Left lung (tissue), 4 donors: ENCODE measurements at regions not wholly inside any gene's neighbourhood (a gene's known extent, or its start where the extent isn't known, plus 50 kb on each side); places are given as distances from the start of the nearest gene placed in this dataset.

ENCODE experiments used
- ATAC-seq: fragments of 200-7000 bp; cut with Tn5 transposase; one replicate; pipeline ENCODE4 v1.9.1; 2020; ENCODE audit warnings: moderate library complexity
- DNase-seq, 4 donors: peaks; one replicate each; pipeline ENCODE4 v3.0.0-alpha.2; 2013 to 2020
- H3K27ac ChIP-seq, 2 donors: fragments of 200-600 bp; sonication (generic) in 1 of 2; one replicate each; pipeline versions ENCODE4 v1.5.0 to v1.8.0; 2020 to 2021
- H3K27me3 ChIP-seq, 2 donors: fragments of 200-600 bp; sonication (generic) in 1 of 2; one replicate each; pipeline versions ENCODE4 v1.5.0 to v1.8.0; 2020 to 2021
- H3K36me3 ChIP-seq, 2 donors: fragments of 200-600 bp; sonication (generic) in 1 of 2; one replicate each; pipeline versions ENCODE4 v1.5.0 to v1.8.0; 2020 to 2021
- H3K4me1 ChIP-seq, 2 donors: fragments of 200-600 bp; one replicate each; pipeline ENCODE4 v1.8.0; 2021
- H3K4me3 ChIP-seq, 2 donors: fragments of 200-600 bp; sonication (generic) in 1 of 2; one replicate each; pipeline versions ENCODE4 v1.5.0 to v1.8.0; 2020 to 2021; ENCODE audit warnings: mild to moderate bottlenecking in 1 of 2
- H3K9me3 ChIP-seq, 2 donors: fragments of 200-600 bp; sonication (generic) in 1 of 2; one replicate each; pipeline versions ENCODE4 v1.5.0 to v1.8.0; 2020 to 2021
- intact Hi-C, 2 donors: fragments of 100-400 bp; cut with DNase I; formaldehyde crosslinking; loops; one replicate each; pipeline versions ENCODE4 v1.11.2 to v1.14.2; 2022
- TF ChIP-seq, protein P1 (sequence below), 2 donors: fragments of 200-600 bp; sonication (generic) in 1 of 2; IDR thresholded peaks; one replicate each; pipeline versions ENCODE4 v1.5.0 to v1.8.0; 2021; ENCODE audit warnings: antibody characterized with exemption in 2 of 2
- donor health status: DM: no; HTN: yes; CAD: no.
- donor health status: DM: no; HTN: no; CAD: no.

DNA sequence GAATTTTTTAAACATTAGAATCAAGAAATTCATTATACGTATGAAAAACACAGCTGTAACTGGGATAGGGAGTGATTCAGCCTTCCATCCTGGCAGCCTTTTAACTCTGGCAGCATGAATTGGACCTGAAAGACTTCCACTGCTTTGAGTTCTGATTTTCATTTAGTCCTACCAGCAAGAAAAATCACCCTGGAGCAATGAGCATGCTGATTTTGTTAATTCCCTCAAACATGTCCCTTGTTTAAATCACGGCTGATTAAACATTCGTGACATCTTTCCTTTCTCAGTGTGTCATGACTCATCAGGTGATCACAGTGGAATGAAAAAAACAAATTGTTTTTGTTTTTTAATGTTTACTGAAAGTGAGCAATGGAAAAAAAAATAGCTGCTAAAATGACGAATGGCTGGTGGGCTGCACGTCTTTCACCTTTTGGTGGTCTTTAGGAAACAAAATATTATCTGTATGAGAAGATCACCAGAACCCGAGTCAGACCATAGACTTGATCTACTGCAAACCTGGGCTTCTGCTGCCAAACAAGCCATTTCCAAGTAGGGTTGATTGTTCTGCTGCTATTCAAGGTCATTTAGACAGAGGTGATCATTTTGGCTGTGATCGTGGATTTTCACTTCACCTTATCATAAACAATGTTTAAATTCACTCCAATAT, 67.0 kb upstream of the CAND1 start:
- Histone ChIP-seq H3K36me3 (no peaks in the 10 kb centered on the region), H3K9me3 (no peaks in the 10 kb centered on the region), H3K27ac (no peak overlapping the region), H3K4me1 (no peaks in the 10 kb centered on the region), H3K4me3 (no peak overlapping the region), H3K27me3 (no peaks in the 10 kb centered on the region)
- ATAC-seq (no peak), DNase-seq (no peak)
- TF ChIP-seq, protein P1, sequence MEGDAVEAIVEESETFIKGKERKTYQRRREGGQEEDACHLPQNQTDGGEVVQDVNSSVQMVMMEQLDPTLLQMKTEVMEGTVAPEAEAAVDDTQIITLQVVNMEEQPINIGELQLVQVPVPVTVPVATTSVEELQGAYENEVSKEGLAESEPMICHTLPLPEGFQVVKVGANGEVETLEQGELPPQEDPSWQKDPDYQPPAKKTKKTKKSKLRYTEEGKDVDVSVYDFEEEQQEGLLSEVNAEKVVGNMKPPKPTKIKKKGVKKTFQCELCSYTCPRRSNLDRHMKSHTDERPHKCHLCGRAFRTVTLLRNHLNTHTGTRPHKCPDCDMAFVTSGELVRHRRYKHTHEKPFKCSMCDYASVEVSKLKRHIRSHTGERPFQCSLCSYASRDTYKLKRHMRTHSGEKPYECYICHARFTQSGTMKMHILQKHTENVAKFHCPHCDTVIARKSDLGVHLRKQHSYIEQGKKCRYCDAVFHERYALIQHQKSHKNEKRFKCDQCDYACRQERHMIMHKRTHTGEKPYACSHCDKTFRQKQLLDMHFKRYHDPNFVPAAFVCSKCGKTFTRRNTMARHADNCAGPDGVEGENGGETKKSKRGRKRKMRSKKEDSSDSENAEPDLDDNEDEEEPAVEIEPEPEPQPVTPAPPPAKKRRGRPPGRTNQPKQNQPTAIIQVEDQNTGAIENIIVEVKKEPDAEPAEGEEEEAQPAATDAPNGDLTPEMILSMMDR (IDR thresholded peaks at IDR 0.05) = no peak
- intact Hi-C loops = no loop called here

DNA sequence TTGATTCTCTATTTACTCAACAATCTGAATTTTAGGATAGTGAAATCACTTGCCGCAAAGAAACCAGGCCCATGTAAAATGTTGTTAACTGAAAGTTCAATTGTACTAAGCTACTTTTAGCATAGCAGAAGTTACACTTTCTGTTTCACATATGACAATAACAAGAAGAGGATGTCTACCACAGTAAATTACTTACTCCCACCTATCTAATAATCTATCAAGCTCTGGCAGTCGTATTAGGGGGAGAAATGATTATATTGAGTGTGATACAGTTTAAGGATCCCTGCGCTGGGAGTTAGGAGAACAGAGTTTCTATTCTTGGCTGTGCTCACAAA, 66.5 kb upstream of the CAND1 start:
- TF ChIP-seq, protein P1 (IDR thresholded peaks at IDR 0.05) = no peak
- H3K4me3 ChIP-seq = no peak overlapping the region
- H3K27me3 ChIP-seq = no peaks in the 10 kb centered on the region
- ATAC-seq (no peak), DNase-seq (no peak)
- no peak overlapping the region for H3K27ac ChIP-seq
- no peaks in the 10 kb centered on the region for H3K36me3 ChIP-seq
- H3K9me3 ChIP-seq = no peaks in the 10 kb centered on the region
- intact Hi-C loops = no loop called here
- no peaks in the 10 kb centered on the region for H3K4me1 ChIP-seq

DNA sequence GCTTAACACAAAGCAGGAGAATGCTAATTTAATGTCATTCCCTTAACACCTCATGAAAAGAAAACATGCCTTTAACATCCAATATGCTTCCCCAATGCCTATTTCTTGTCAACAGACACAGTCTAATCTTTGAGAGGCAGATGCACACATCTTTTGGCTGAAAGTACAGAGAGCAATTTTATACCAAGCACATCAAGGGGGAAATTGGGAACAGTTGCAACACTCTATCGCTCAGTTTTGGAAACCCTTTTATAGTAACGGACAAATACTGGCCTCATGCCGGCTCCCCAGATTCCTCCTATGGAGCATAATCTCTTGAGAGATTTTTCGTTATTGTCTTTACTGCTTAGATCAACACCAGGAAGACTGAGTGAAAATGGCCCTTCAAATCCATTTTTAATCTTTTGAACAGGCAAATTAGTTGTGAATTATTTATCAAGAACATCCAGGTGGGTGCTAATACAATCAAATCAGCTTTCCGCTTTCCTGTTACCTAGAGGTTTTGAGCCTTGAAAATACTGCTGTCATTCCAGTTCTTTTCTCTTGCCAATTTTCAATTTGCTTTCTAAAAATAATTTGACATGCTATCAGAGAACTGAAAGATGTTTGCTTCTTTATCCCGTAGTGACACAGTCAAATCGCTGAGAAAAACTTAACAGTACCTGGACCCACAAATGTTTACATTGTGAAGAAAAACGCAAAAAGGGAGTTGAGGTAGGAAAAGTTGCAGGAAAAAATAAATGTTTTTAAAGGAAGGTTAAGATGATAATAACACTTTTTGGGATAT, 60.7 kb upstream of the CAND1 start:
- TF ChIP-seq, protein P1 (IDR thresholded peaks at IDR 0.05) = no peak
- no peaks in the 10 kb centered on the region for H3K27me3 ChIP-seq
- no peaks in the 10 kb centered on the region for H3K9me3 ChIP-seq
- DNase-seq (no peak), ATAC-seq (no peak)
- intact Hi-C loops = no loop called here
- no peaks in the 10 kb centered on the region for H3K36me3 ChIP-seq
- H3K4me1 ChIP-seq = no peaks in the 10 kb centered on the region
- H3K4me3 ChIP-seq = no peak overlapping the region
- H3K27ac ChIP-seq = no peak overlapping the region

DNA sequence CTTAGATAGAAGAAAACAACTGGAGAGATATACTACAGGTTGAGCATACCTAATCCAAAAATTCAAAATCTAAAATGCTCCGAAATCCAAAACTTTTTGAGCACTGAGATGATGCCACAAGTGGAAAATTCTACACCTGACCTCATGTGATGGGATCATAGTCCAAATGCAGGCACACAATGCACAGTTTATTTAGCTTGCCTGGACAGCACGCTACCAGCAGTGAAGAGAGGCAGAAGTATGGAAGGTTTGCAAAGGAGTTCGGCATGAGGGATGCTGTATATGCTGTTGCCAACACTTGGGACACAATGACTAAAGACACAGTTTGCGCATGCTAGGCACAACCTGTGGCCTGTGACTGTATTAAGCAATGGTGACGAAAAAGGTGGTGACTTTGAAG, 58.1 kb upstream of the CAND1 start:
- H3K9me3 ChIP-seq = no peaks in the 10 kb centered on the region
- no peak overlapping the region for H3K4me3 ChIP-seq
- ATAC-seq (no peak), DNase-seq (no peak)
- intact Hi-C loops = no loop called here
- no peaks in the 10 kb centered on the region for H3K27me3 ChIP-seq
- TF ChIP-seq, protein P1 (IDR thresholded peaks at IDR 0.05) = no peak
- no peak overlapping the region for H3K27ac ChIP-seq
- no peaks in the 10 kb centered on the region for H3K4me1 ChIP-seq
- no peaks in the 10 kb centered on the region for H3K36me3 ChIP-seq

DNA sequence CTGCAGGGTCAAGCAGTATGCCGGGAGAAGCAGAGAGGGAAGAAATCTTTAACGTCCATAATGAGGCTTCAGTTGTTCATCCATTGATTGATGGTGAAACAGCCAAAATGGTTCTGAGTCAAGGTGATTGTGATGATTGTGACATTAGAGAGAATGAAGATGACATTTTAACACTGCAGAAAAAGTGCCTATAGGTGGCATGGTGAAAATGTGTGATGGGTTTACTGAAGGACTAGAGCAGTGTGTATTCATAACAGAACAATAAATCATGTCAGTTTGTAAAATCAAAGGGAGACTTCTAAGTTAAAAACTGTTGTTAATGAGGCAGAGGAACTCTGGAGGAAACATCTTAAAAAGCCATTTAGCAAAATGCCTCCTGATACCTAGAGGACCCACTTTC, 57.7 kb upstream of the CAND1 start:
- no peaks in the 10 kb centered on the region for H3K9me3 ChIP-seq

More for the DNA sequence above, 57.7 kb upstream of the CAND1 start:
- no peak overlapping the region for H3K27ac ChIP-seq
- intact Hi-C loops = no loop called here
- TF ChIP-seq, protein P1 (IDR thresholded peaks at IDR 0.05) = no peak
- H3K36me3 ChIP-seq = no peaks in the 10 kb centered on the region
- DNase-seq (no peak), ATAC-seq (no peak)
- no peaks in the 10 kb centered on the region for H3K4me1 ChIP-seq
- H3K4me3 ChIP-seq = no peak overlapping the region
- no peaks in the 10 kb centered on the region for H3K27me3 ChIP-seq
